ENCODE measurements at regions not wholly inside any gene's neighbourhood (a gene's known extent, or its start where the extent isn't known, plus 50 kb on each side); places are given as distances from the start of the nearest gene placed in this dataset.

GRCh38 chr18:34397286-34397896, 172.7 kb upstream of the NOL4 start:
- H3K9ac ChIP-seq (ENCODE audit: low read length): no peak overlapping the region
- TF ChIP-seq EZH2 (optimal IDR thresholded peaks at IDR 0.05; ENCODE audit: low read depth, low read length): no peak
- TF ChIP-seq CTCF (IDR thresholded peaks at IDR 0.05; ENCODE audit: low read length): no peak
- TF ChIP-seq EZH2phosphoT487 (IDR thresholded peaks at IDR 0.05; ENCODE audit: low read length): no peak
- H3K4me3 ChIP-seq (ENCODE audit: low read length): no peak overlapping the region
- H3K79me2 ChIP-seq (ENCODE audit: low read length): no peaks in the 10 kb centered on the region
- DNase-seq: no peak
- H3K27ac ChIP-seq (ENCODE audit: low read length): no peak overlapping the region
- H3K9me3 ChIP-seq (replicated peaks; ENCODE audit: insufficient read depth, low read length): no peaks in the 10 kb centered on the region
- H2AFZ ChIP-seq (ENCODE audit: low read length): no peak overlapping the region
- H3K9me2 ChIP-seq (replicated peaks; ENCODE audit: insufficient read depth, low read length): no peaks in the 10 kb centered on the region
- H3K4me2 ChIP-seq (ENCODE audit: low read depth, low read length): no peak overlapping the region
- H4K20me1 ChIP-seq (ENCODE audit: insufficient read depth, low read length): no peaks in the 10 kb centered on the region
- no peaks in the 10 kb centered on the region for H3K27me3 ChIP-seq (replicated peaks; ENCODE audit: insufficient read depth, low read length)
- H3F3A ChIP-seq (ENCODE audit: insufficient read depth, low read length): no peaks in the 10 kb centered on the region
- no peaks in the 10 kb centered on the region for H3K4me1 ChIP-seq (ENCODE audit: low read length)
- H3K36me3 ChIP-seq (replicated peaks; ENCODE audit: insufficient read depth, low read length): no peaks in the 10 kb centered on the region

- Histone ChIP-seq H4K20me1 (ENCODE audit: insufficient read depth, low read length) (no peaks in the 10 kb centered on the region), H3K4me2 (ENCODE audit: low read depth, low read length) (no peak overlapping the region), H3K9me3 (replicated peaks; ENCODE audit: insufficient read depth, low read length) (no peaks in the 10 kb centered on the region), H3K4me3 (ENCODE audit: low read length) (no peak overlapping the region), H3K9ac (ENCODE audit: low read length) (no peak overlapping the region), H3K79me2 (ENCODE audit: low read length) (no peaks in the 10 kb centered on the region), H3K4me1 (ENCODE audit: low read length) (no peaks in the 10 kb centered on the region), H3K27ac (ENCODE audit: low read length) (no peak overlapping the region), H2AFZ (ENCODE audit: low read length) (no peak overlapping the region), H3K9me2 (replicated peaks; ENCODE audit: insufficient read depth, low read length) (no peaks in the 10 kb centered on the region), H3K27me3 (replicated peaks; ENCODE audit: insufficient read depth, low read length) (no peaks in the 10 kb centered on the region), H3F3A (ENCODE audit: insufficient read depth, low read length) (no peaks in the 10 kb centered on the region), H3K36me3 (replicated peaks; ENCODE audit: insufficient read depth, low read length) (no peaks in the 10 kb centered on the region)
- no peak for DNase-seq
- no peak for TF ChIP-seq CTCF (IDR thresholded peaks at IDR 0.05; ENCODE audit: low read length)
- no peak for TF ChIP-seq EZH2 (optimal IDR thresholded peaks at IDR 0.05; ENCODE audit: low read depth, low read length)
- no peak for TF ChIP-seq EZH2phosphoT487 (IDR thresholded peaks at IDR 0.05; ENCODE audit: low read length)
Measured at GRCh38 chr18:34399892-34400291, 175.2 kb upstream of the NOL4 start.

GRCh38 chr18:34400834-34401233, 176.1 kb upstream of the NOL4 start:
- Histone ChIP-seq H3F3A (ENCODE audit: insufficient read depth, low read length) (no peaks in the 10 kb centered on the region), H3K4me1 (ENCODE audit: low read length) (no peaks in the 10 kb centered on the region), H4K20me1 (ENCODE audit: insufficient read depth, low read length) (no peaks in the 10 kb centered on the region), H3K9me3 (replicated peaks; ENCODE audit: insufficient read depth, low read length) (no peaks in the 10 kb centered on the region), H3K4me3 (ENCODE audit: low read length) (no peak overlapping the region), H3K4me2 (ENCODE audit: low read depth, low read length) (no peak overlapping the region), H3K9ac (ENCODE audit: low read length) (no peak overlapping the region), H3K36me3 (replicated peaks; ENCODE audit: insufficient read depth, low read length) (no peaks in the 10 kb centered on the region), H3K9me2 (replicated peaks; ENCODE audit: insufficient read depth, low read length) (no peaks in the 10 kb centered on the region), H3K79me2 (ENCODE audit: low read length) (no peaks in the 10 kb centered on the region), H3K27ac (ENCODE audit: low read length) (no peak overlapping the region), H2AFZ (ENCODE audit: low read length) (no peak overlapping the region), H3K27me3 (replicated peaks; ENCODE audit: insufficient read depth, low read length) (no peaks in the 10 kb centered on the region)
- TF ChIP-seq EZH2phosphoT487 (IDR thresholded peaks at IDR 0.05; ENCODE audit: low read length) (no peak), EZH2 (optimal IDR thresholded peaks at IDR 0.05; ENCODE audit: low read depth, low read length) (no peak), CTCF (IDR thresholded peaks at IDR 0.05; ENCODE audit: low read length) (no peak)
- no peak for DNase-seq

Data from MM.1S (cell line).